Tibial artery (tissue), 4 donors: ENCODE measurements at regions not wholly inside any gene's neighbourhood (a gene's known extent, or its start where the extent isn't known, plus 50 kb on each side); places are given as distances from the start of the nearest gene placed in this dataset.

Experiments
- DNase-seq, 2 donors: peaks; one replicate each; pipeline ENCODE4 v3.0.0-alpha.2; 2019
- H3K27ac ChIP-seq, 2 donors: fragments of 200-600 bp; sonication (generic) in 1 of 2; 1 replicate in 1 of 2; 2 replicates in 1 of 2; pipeline ENCODE4 v1.5.1; 2018 to 2019; ENCODE audit warnings: mild to moderate bottlenecking in 1 of 2
- H3K27me3 ChIP-seq, 2 donors: fragments of 200-600 bp; sonication (generic) in 1 of 2; one replicate each; pipeline versions ENCODE4 v1.5.1 to v1.6.0; 2016 to 2019
- H3K36me3 ChIP-seq, 3 donors: fragments of 200-600 bp; sonication (generic) in 2 of 3; one replicate each; pipeline ENCODE4 v1.5.1; 2016 to 2019; ENCODE audit warnings: mild to moderate bottlenecking in 2 of 3
- H3K4me1 ChIP-seq, 4 donors: fragments of 200-600 bp; sonication (generic) in 2 of 4; 1 replicate in 3 of 4; 2 replicates in 1 of 4; pipeline ENCODE4 v1.5.1; 2016 to 2019
- H3K4me3 ChIP-seq, 2 donors: fragments of 200-600 bp; sonication (generic) in 1 of 2; 1 replicate in 1 of 2; 2 replicates in 1 of 2; pipeline ENCODE4 v1.5.1; 2018 to 2019; ENCODE audit warnings: mild to moderate bottlenecking in 2 of 2
- H3K9me3 ChIP-seq, 3 donors: fragments of 200-600 bp; sonication (generic) in 1 of 3; one replicate each; pipeline ENCODE4 v1.5.1; 2016 to 2019
- intact Hi-C: fragments of 100-400 bp; cut with DNase I; formaldehyde crosslinking; loops from one replicate; pipeline ENCODE4 v1.15.0; 2023; ENCODE audit warnings: low total_unique reads
- TF ChIP-seq, protein P1 (sequence below), 2 experiments: fragments of 200-600 bp in 1 of 2; fragments of 450-650 bp in 1 of 2; IDR thresholded peaks; one replicate each; pipeline ENCODE4 v1.5.1; 2017 to 2019; ENCODE audit warnings: antibody characterized with exemption in 2 of 2, mild to moderate bottlenecking in 1 of 2, moderate library complexity in 1 of 2

DNA sequence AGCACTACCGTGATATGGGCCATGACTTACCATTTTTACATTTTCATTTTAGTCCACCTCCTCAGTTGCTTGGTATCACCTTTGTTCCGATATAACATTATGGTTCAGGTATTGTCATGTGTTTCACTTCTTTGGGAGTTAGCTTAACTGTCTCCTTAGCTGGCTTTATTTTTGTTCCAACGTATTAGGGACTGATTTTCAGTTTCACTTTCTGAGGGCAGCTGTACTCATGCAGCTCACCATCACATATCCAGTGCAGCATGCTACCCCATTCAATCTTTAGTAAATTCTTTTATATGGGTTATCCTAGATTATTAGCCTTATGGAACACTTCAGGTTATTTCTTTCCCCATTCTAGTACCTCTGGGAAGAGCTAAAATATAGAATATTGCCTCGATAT, 362.2 kb upstream of the IRAK1BP1 start:
- intact Hi-C loops, result no loop called here

DNA sequence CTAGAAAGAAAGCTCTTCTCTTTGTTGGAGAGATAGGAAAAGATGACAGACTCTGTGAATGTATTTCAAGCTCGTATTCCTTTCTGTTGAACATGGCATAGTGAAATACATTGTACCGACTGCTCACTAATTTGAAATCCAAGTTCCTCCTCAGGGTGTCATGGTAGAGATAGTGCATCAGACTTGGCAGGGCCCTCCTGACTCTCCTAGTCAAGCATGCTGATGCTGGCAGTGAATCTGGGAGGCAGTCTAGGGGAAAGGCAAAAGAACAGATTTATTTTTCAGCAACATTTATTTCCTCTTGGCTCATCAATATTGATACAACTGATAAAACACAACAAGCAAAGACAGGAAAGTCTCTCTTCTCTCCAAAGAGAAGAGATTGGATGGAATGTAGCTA, 356.3 kb upstream of the IRAK1BP1 start:
- TF ChIP-seq, protein P1, sequence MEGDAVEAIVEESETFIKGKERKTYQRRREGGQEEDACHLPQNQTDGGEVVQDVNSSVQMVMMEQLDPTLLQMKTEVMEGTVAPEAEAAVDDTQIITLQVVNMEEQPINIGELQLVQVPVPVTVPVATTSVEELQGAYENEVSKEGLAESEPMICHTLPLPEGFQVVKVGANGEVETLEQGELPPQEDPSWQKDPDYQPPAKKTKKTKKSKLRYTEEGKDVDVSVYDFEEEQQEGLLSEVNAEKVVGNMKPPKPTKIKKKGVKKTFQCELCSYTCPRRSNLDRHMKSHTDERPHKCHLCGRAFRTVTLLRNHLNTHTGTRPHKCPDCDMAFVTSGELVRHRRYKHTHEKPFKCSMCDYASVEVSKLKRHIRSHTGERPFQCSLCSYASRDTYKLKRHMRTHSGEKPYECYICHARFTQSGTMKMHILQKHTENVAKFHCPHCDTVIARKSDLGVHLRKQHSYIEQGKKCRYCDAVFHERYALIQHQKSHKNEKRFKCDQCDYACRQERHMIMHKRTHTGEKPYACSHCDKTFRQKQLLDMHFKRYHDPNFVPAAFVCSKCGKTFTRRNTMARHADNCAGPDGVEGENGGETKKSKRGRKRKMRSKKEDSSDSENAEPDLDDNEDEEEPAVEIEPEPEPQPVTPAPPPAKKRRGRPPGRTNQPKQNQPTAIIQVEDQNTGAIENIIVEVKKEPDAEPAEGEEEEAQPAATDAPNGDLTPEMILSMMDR (IDR thresholded peaks at IDR 0.05), result no peak
- no peak overlapping the region for H3K27ac ChIP-seq
- H3K27me3 ChIP-seq, result no peaks in the 10 kb centered on the region
- H3K4me1 ChIP-seq, result no peaks in the 10 kb centered on the region
- no peaks in the 10 kb centered on the region for H3K9me3 ChIP-seq
- no peak for DNase-seq
- no peaks in the 10 kb centered on the region for H3K36me3 ChIP-seq
- intact Hi-C loops, result no loop called here
- H3K4me3 ChIP-seq, result no peak overlapping the region

More for the DNA sequence above, 362.2 kb upstream of the IRAK1BP1 start:
- no peaks in the 10 kb centered on the region for H3K4me1 ChIP-seq
- DNase-seq, result no peak
- H3K9me3 ChIP-seq, result no peaks in the 10 kb centered on the region
- H3K27me3 ChIP-seq, result no peaks in the 10 kb centered on the region
- no peak overlapping the region for H3K27ac ChIP-seq
- H3K36me3 ChIP-seq, result no peaks in the 10 kb centered on the region
- TF ChIP-seq, protein P1 (IDR thresholded peaks at IDR 0.05), result no peak
- H3K4me3 ChIP-seq, result no peak overlapping the region

DNA sequence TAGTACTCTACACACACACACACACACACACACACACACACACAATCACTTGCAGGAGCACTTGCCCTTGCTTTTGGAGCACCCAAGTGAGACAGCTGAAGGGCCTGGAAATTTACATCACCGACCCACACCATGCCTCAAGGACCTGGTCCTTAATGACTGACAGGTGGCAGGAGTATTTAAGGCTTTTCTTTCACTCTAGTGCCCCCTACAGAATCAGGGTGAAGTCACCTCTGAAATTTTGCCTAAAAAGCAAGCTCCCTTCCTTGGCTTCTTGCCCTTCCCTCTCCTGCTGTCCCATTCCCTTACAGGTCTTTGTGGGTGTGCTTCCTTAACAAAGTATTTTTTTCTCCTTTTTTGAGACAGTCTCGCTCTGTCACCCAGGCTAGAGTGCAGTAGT, 353.5 kb upstream of the IRAK1BP1 start:
- H3K36me3 ChIP-seq, result no peaks in the 10 kb centered on the region
- DNase-seq, result no peak
- no peaks in the 10 kb centered on the region for H3K9me3 ChIP-seq
- no peak overlapping the region for H3K27ac ChIP-seq
- H3K27me3 ChIP-seq, result no peaks in the 10 kb centered on the region
- no peak overlapping the region for H3K4me3 ChIP-seq
- intact Hi-C loops, result no loop called here
- TF ChIP-seq, protein P1 (IDR thresholded peaks at IDR 0.05), result no peak
- no peaks in the 10 kb centered on the region for H3K4me1 ChIP-seq

DNA sequence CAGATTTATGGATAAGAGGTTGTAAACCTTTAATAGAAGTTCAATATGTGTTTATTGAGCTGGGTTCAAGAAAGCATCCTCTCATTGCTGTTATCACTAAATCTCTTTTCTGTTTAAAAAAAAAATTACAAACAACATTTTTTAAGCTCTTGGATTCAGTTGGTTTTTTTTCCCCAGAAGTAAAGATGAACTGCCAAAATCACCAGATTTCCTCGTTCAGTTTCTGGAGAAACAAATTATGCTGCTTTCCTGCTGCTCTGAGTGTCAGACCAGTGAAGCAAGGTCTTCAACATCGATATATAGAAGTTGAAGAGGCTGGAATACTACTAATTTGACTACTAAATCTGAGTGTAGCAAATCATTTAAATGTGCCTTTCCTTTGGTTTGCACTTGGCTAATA, 352.1 kb upstream of the IRAK1BP1 start:
- Histone ChIP-seq H3K36me3 (no peaks in the 10 kb centered on the region), H3K27ac (no peak overlapping the region), H3K27me3 (no peaks in the 10 kb centered on the region), H3K4me3 (no peak overlapping the region), H3K9me3 (no peaks in the 10 kb centered on the region), H3K4me1 (no peaks in the 10 kb centered on the region)
- intact Hi-C loops, result no loop called here
- no peak for DNase-seq
- TF ChIP-seq, protein P1 (IDR thresholded peaks at IDR 0.05), result no peak

DNA sequence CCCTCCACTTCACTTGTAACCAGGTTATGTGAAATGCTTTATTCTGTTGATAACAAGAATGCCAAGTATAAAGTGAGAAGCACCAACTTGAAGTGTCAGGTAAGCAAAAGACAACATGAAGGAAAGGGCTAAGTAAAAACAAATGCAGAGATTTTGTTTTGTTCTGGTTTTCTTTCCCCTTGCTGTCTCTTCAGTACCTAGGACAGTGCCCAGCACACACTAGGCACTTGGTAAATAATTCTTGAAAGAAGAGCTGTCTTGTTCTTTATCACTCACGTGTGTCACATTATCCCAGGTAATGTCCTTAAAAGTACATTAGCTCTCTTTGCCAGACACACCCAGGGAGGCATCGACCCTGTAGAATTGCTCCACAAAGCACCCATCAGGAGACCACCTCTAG, 350.0 kb upstream of the IRAK1BP1 start:
- TF ChIP-seq, protein P1 (IDR thresholded peaks at IDR 0.05), result no peak
- intact Hi-C loops, result no loop called here

DNA sequence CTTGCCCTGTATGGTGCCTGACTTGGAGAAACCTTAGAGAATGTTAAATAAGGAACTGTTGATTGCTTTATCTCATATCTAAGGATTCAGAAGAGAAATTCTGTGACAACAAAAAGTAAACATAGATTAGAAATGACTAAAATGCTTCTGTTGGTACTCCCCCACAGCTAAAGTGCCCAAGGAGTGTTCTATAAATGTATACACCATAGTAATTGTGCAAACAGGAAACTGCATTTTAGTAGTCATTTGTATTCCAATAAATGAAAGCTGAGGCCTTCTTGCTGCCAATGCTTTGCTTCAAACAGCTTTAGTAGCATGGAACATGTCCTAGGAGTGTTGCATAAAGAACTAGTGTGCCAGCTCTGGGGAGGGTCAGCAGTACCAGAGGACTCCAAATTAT, 343.7 kb upstream of the IRAK1BP1 start:
- Histone ChIP-seq H3K36me3 (no peaks in the 10 kb centered on the region), H3K9me3 (no peaks in the 10 kb centered on the region), H3K27me3 (no peaks in the 10 kb centered on the region), H3K4me3 (no peak overlapping the region), H3K27ac (no peak overlapping the region), H3K4me1 (no peaks in the 10 kb centered on the region)
- TF ChIP-seq, protein P1 (IDR thresholded peaks at IDR 0.05), result no peak
- intact Hi-C loops, result no loop called here
- no peak for DNase-seq

More for the DNA sequence above, 350.0 kb upstream of the IRAK1BP1 start:
- H3K4me3 ChIP-seq, result no peak overlapping the region
- no peak for DNase-seq
- no peaks in the 10 kb centered on the region for H3K36me3 ChIP-seq
- H3K27me3 ChIP-seq, result no peaks in the 10 kb centered on the region
- no peak overlapping the region for H3K27ac ChIP-seq
- H3K4me1 ChIP-seq, result no peaks in the 10 kb centered on the region
- no peaks in the 10 kb centered on the region for H3K9me3 ChIP-seq
